GM18868 (cell line): ENCODE measurements at regions not wholly inside any gene's neighbourhood (a gene's known extent, or its start where the extent isn't known, plus 50 kb on each side); places are given as distances from the start of the nearest gene placed in this dataset.

Source experiments
- ATAC-seq: cut with Tn5 transposase; IDR thresholded peaks from one replicate; pipeline ENCODE4 v1.9.1; 2021; ENCODE audit warnings: mild to moderate bottlenecking, moderate library complexity; ENCODE audit not compliant: unreplicated experiment

- ATAC-seq = no peak
Measured at GRCh38 chr7:54476609-54477008, 65.6 kb upstream of the VSTM2A start.

DNA sequence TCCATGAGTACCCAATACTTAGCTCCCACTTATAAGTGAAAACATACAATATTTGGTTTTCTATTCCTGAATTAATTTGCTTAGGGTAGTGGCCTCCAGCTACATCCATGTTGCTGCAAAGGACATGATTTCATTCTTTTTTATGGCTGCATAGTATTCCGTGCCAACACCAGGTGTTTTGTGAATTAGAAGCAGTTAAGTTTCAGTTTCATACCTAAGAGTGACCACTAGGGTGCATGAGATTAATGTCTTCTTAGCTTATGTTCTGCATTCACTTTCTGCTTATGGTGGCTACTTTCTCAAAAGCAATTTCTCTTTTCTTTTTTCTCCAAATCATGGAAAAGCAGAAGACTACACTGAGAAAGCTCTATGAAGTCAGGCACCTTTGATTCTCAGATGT lies 65.1 kb upstream of the VSTM2A start:
- no peak for ATAC-seq

DNA sequence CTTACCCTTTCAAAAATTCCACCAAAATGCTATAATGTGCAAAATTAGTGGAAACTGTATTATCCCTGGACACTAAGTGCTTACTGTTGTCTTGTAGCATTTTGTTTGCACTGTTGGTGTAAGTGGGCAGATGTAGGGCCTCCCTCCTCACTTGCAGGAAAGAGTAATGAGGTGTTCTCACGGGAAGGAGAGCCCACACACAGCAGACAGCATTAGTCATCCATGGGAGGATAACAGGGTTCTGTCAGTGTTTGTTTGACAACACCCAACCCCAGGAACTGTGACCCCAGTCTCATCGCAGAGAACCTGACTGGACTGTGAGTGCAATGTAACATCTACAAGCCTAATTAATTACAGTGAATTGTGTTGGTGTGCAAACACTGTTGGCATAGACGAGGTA lies 58.7 kb upstream of the VSTM2A start:
- no peak for ATAC-seq

- ATAC-seq = no peak
Measured at GRCh38 chr7:54485044-54485443, 57.1 kb upstream of the VSTM2A start.
